GM19467 (cell line): ENCODE measurements at regions not wholly inside any gene's neighbourhood (a gene's known extent, or its start where the extent isn't known, plus 50 kb on each side); places are given as distances from the start of the nearest gene placed in this dataset.
"Not testable (repeated sequence)": the region's sequence is repeated elsewhere in the genome, so short reads cannot be mapped to it uniquely, and the experiment has no call there.

Experiments
- ATAC-seq: cut with Tn5 transposase; IDR thresholded peaks from one replicate; pipeline ENCODE4 v1.9.1; 2021; ENCODE audit warnings: mild to moderate bottlenecking, moderate library complexity; ENCODE audit not compliant: unreplicated experiment

GRCh38 chr9:62798884-62799850, 1609.3 kb downstream of the SPATA31A7 start:
- not testable (repeated sequence) for ATAC-seq

GRCh38 chr9:62799851-62800371, 1610.1 kb downstream of the SPATA31A7 start:
- not testable (repeated sequence) for ATAC-seq

- ATAC-seq = not testable (repeated sequence)
Measured at GRCh38 chr9:62800451-62801371, 1610.9 kb downstream of the SPATA31A7 start.

GRCh38 chr9:62801372-62801811, 1611.6 kb downstream of the SPATA31A7 start:
- not testable (repeated sequence) for ATAC-seq

- peak; percentile 100 for ATAC-seq
Measured at GRCh38 chr9:62801961-62802718, 1612.3 kb downstream of the SPATA31A7 start.

- ATAC-seq = not testable (repeated sequence)
Measured at GRCh38 chr9:62802719-62803079, 1612.9 kb downstream of the SPATA31A7 start.

GRCh38 chr9:62803099-62803498, 1613.3 kb downstream of the SPATA31A7 start:
- ATAC-seq = not testable (repeated sequence)

GRCh38 chr9:62804314-62804713, 1614.5 kb downstream of the SPATA31A7 start:
- not testable (repeated sequence) for ATAC-seq

- ATAC-seq = not testable (repeated sequence)
Measured at GRCh38 chr9:62807424-62807823, 1617.6 kb downstream of the SPATA31A7 start.

GRCh38 chr9:62808081-62808480, 1618.2 kb downstream of the SPATA31A7 start:
- ATAC-seq = not testable (repeated sequence)

GRCh38 chr9:62810318-62810717, 1620.5 kb downstream of the SPATA31A7 start:
- not testable (repeated sequence) for ATAC-seq

- ATAC-seq = not testable (repeated sequence)
Measured at GRCh38 chr9:62810811-62811315, 1621.0 kb downstream of the SPATA31A7 start.

- not testable (repeated sequence) for ATAC-seq
Measured at GRCh38 chr9:62815436-62815835, 1625.6 kb downstream of the SPATA31A7 start.

- not testable (repeated sequence) for ATAC-seq
Measured at GRCh38 chr9:62816331-62816730, 1626.5 kb downstream of the SPATA31A7 start.

GRCh38 chr9:62817214-62817613, 1627.4 kb downstream of the SPATA31A7 start:
- not testable (repeated sequence) for ATAC-seq

GRCh38 chr9:62822185-62822584, 1632.3 kb downstream of the SPATA31A7 start:
- ATAC-seq = not testable (repeated sequence)

- ATAC-seq = not testable (repeated sequence)
Measured at GRCh38 chr9:62827957-62828907, 1638.4 kb downstream of the SPATA31A7 start.

GRCh38 chr9:62830829-62831459, 1641.1 kb downstream of the SPATA31A7 start:
- ATAC-seq = not testable (repeated sequence)
